Cardiac muscle cell (in vitro differentiated cells and primary cell): ENCODE measurements at regions not wholly inside any gene's neighbourhood (a gene's known extent, or its start where the extent isn't known, plus 50 kb on each side); places are given as distances from the start of the nearest gene placed in this dataset.

Source experiments
- DNase-seq, 2 donors: peaks; one replicate each; pipeline versions ENCODE4 v3.0.0 to v3.0.0-alpha.2; 2010 to 2017; ENCODE audit warnings: low read depth in 1 of 2, low spot score in 1 of 2
- H3K27ac ChIP-seq: fragments of 200-600 bp; sonication (generic); 2 replicates; pipeline ENCODE4 v1.5.1; 2016
- H3K27me3 ChIP-seq: fragments of 200-600 bp; sonication (generic); 2 replicates; pipeline ENCODE4 v1.6.0; 2016; ENCODE audit warnings: control low read depth
- H3K36me3 ChIP-seq: fragments of 200-600 bp; sonication (generic); 2 replicates; pipeline ENCODE4 v1.5.1; 2016; ENCODE audit warnings: control low read depth
- H3K4me1 ChIP-seq: fragments of 200-600 bp; sonication (generic); 2 replicates; pipeline ENCODE4 v1.8.1; 2017; ENCODE audit warnings: low read depth, mild to moderate bottlenecking, mixed run types
- H3K4me3 ChIP-seq: fragments of 200-600 bp; sonication (generic); 2 replicates; pipeline ENCODE4 v1.5.1; 2016; ENCODE audit warnings: mild to moderate bottlenecking
- H3K9me3 ChIP-seq: fragments of 200-600 bp; sonication (generic); 2 replicates; pipeline ENCODE4 v1.5.1; 2017; ENCODE audit warnings: low read depth, mild to moderate bottlenecking, control low read depth
- CTCF ChIP-seq: IDR thresholded peaks from 2 replicates; pipeline ENCODE4 v1.5.1; 2012; ENCODE audit warnings: low read depth, mild to moderate bottlenecking, low read length

GRCh38 chr15:31555022-31555421 is 228.4 kb downstream of the KLF13 start:
- no peak for DNase-seq
- no peaks in the 10 kb centered on the region for H3K27me3 ChIP-seq

GRCh38 chr15:31556494-31557150 is 230.0 kb downstream of the KLF13 start:
- peak in 1 of 2 donors; percentile 13 for DNase-seq
- TF ChIP-seq CTCF, result no peak
- Histone ChIP-seq H3K9me3 (no peaks in the 10 kb centered on the region), H3K4me1 (no peaks in the 10 kb centered on the region), H3K27me3 (no peaks in the 10 kb centered on the region), H3K36me3 (no peaks in the 10 kb centered on the region), H3K4me3 (no peak overlapping the region), H3K27ac (no peak overlapping the region)

More at GRCh38 chr15:31555022-31555421, 228.4 kb downstream of the KLF13 start:
- no peaks in the 10 kb centered on the region for H3K9me3 ChIP-seq
- H3K4me3 ChIP-seq, result no peak overlapping the region
- H3K36me3 ChIP-seq, result no peaks in the 10 kb centered on the region
- H3K27ac ChIP-seq, result no peak overlapping the region
- no peaks in the 10 kb centered on the region for H3K4me1 ChIP-seq
- no peak for TF ChIP-seq CTCF

DNA sequence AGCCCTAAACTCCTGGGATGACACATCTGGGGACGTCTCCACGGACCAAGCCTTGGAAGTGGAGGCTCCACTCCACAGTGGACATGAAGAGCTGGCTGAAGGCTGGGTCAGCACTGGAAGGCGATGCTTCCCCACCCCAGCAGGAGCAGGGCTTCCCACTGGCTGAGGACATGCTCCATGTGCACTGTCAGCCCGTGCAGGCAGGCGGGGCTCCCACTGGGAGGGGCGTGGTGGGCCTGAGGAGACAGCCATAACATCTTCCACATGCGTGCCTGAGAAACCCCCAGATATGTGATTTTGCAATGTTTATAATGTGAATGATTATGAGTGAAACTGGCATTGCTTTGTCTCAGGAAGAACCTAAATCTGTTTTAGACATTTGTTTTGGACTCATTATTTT is 231.3 kb downstream of the KLF13 start:
- Histone ChIP-seq H3K27ac (no peak overlapping the region), H3K9me3 (no peaks in the 10 kb centered on the region), H3K36me3 (no peaks in the 10 kb centered on the region), H3K4me3 (no peak overlapping the region), H3K4me1 (no peaks in the 10 kb centered on the region), H3K27me3 (no peaks in the 10 kb centered on the region)
- no peak for DNase-seq
- no peak for TF ChIP-seq CTCF

GRCh38 chr15:31558840-31559239 is 232.2 kb downstream of the KLF13 start:
- DNase-seq, result no peak
- Histone ChIP-seq H3K4me3 (no peak overlapping the region), H3K27me3 (no peaks in the 10 kb centered on the region), H3K36me3 (no peaks in the 10 kb centered on the region), H3K4me1 (no peaks in the 10 kb centered on the region), H3K27ac (no peak overlapping the region), H3K9me3 (no peaks in the 10 kb centered on the region)
- no peak for TF ChIP-seq CTCF

- Histone ChIP-seq H3K27me3 (no peaks in the 10 kb centered on the region), H3K9me3 (no peaks in the 10 kb centered on the region), H3K4me1 (no peaks in the 10 kb centered on the region), H3K36me3 (no peaks in the 10 kb centered on the region), H3K27ac (no peak overlapping the region), H3K4me3 (no peak overlapping the region)
- no peak for DNase-seq
- TF ChIP-seq CTCF, result no peak
These were observed 233.2 kb downstream of the KLF13 start for GRCh38 chr15:31559786-31560185.
